Natural killer cell (primary cell): ENCODE measurements at regions not wholly inside any gene's neighbourhood (a gene's known extent, or its start where the extent isn't known, plus 50 kb on each side); places are given as distances from the start of the nearest gene placed in this dataset.

Experiments
- ATAC-seq, 3 donors: fragments of 150-1000 bp in 2 of 3; fragments of 200-7000 bp in 1 of 3; cut with Tn5 transposase; 1 replicate in 1 of 3; 2 replicates in 2 of 3; pipeline ENCODE4 v1.10.0; 2021; ENCODE audit warnings: mild to moderate bottlenecking in 2 of 3, moderate library complexity in 2 of 3
- DNase-seq, 2 donors: peaks; one replicate each; pipeline versions ENCODE4 v3.0.0 to v3.0.0-alpha.2; 2013 to 2021; ENCODE audit warnings: mixed read lengths in 1 of 2
- H3K27ac ChIP-seq: one replicate; pipeline ENCODE4 v1.5.1; 2013; ENCODE audit warnings: mild to moderate bottlenecking, low read length
- H3K27me3 ChIP-seq: one replicate; pipeline ENCODE4 v1.6.1; 2013; ENCODE audit warnings: low read length; ENCODE audit not compliant: control insufficient read depth, insufficient read depth
- H3K36me3 ChIP-seq: one replicate; pipeline ENCODE4 v1.6.1; 2013; ENCODE audit warnings: low read length; ENCODE audit not compliant: control insufficient read depth, insufficient read depth
- H3K4me1 ChIP-seq: one replicate; pipeline ENCODE4 v1.6.1; 2013; ENCODE audit warnings: low read length; ENCODE audit not compliant: control insufficient read depth, insufficient read depth
- H3K4me3 ChIP-seq: one replicate; pipeline ENCODE4 v1.5.1; 2013; ENCODE audit warnings: low read length
- H3K9me3 ChIP-seq: one replicate; pipeline ENCODE4 v1.6.1; 2013; ENCODE audit warnings: low read length; ENCODE audit not compliant: control insufficient read depth, insufficient read depth
- H3K27ac Mint-ChIP-seq, 2 donors: one replicate each; pipeline ENCODE4 v1.8.0; 2022; ENCODE audit warnings: mild to moderate bottlenecking in 2 of 2, mixed read lengths in 2 of 2, moderate library complexity in 1 of 2
- H3K27me3 Mint-ChIP-seq, 2 donors: one replicate each; pipeline ENCODE4 v1.8.0; 2022; ENCODE audit warnings: low read depth in 2 of 2, mixed read lengths in 2 of 2
- H3K36me3 Mint-ChIP-seq: one replicate; pipeline ENCODE4 v1.8.0; 2022; ENCODE audit warnings: mixed read lengths
- H3K4me1 Mint-ChIP-seq, 2 donors: one replicate each; pipeline ENCODE4 v1.8.0; 2022; ENCODE audit warnings: mixed read lengths in 2 of 2
- H3K4me3 Mint-ChIP-seq: one replicate; pipeline ENCODE4 v1.8.0; 2022; ENCODE audit warnings: mild to moderate bottlenecking, moderate library complexity, mixed read lengths
- H3K9me3 Mint-ChIP-seq, 2 donors: one replicate each; pipeline ENCODE4 v1.8.0; 2022; ENCODE audit warnings: mixed read lengths in 2 of 2
- CTCF ChIP-seq: fragments of 200-600 bp; IDR thresholded peaks from one replicate; pipeline ENCODE4 v1.8.0; 2022; ENCODE audit warnings: antibody characterized with exemption
- WGBS: methylation state at CpG from one replicate; pipeline ENCODE4 v1.1.7; 2013; ENCODE audit warnings: missing lambda C conversion rate; ENCODE audit not compliant: insufficient coverage; 5-methylcytosine and 5-hydroxymethylcytosine counted together
- intact Hi-C: fragments of 100-400 bp; cut with micrococcal nuclease; formaldehyde crosslinking; loops from one replicate; pipeline ENCODE4 v1.14.2; 2022

- WGBS, result 90% methylated on average over 4 of the region's 4 CpGs
- Histone ChIP-seq H3K36me3 (no peaks in the 10 kb centered on the region), H3K9me3 (no peaks in the 10 kb centered on the region), H3K4me1 (no peaks in the 10 kb centered on the region), H3K27ac (no peak overlapping the region), H3K27me3 (no peaks in the 10 kb centered on the region), H3K4me3 (no peak overlapping the region)
- Mint-ChIP-seq H3K4me1 (no peaks in the 10 kb centered on the region), H3K4me3 (no peak overlapping the region), H3K27me3 (no peaks in the 10 kb centered on the region), H3K27ac (no peak overlapping the region), H3K36me3 (no peaks in the 10 kb centered on the region), H3K9me3 (peaks cover 5 to 6% of the 10 kb centered on the region in 2 donors)
- no peak for DNase-seq
- ATAC-seq, result no peak
- intact Hi-C loops, result no loop called here
- TF ChIP-seq CTCF, result no peak
These were observed 237.2 kb downstream of the SPATA18 start for GRCh38 chr4:52288212-52288855.

GRCh38 chr4:52290466-52290865 lies 239.4 kb downstream of the SPATA18 start:
- no peaks in the 10 kb centered on the region for H3K4me1 ChIP-seq
- no peak overlapping the region for H3K27ac Mint-ChIP-seq
- DNase-seq, result no peak
- H3K4me3 Mint-ChIP-seq, result no peak overlapping the region
- no peak for TF ChIP-seq CTCF
- no peak overlapping the region for H3K27ac ChIP-seq
- H3K27me3 Mint-ChIP-seq, result no peaks in the 10 kb centered on the region
- no peaks in the 10 kb centered on the region for H3K27me3 ChIP-seq
- H3K4me1 Mint-ChIP-seq, result no peaks in the 10 kb centered on the region
- no peaks in the 10 kb centered on the region for H3K9me3 ChIP-seq
- no peak for ATAC-seq
- no peaks in the 10 kb centered on the region for H3K36me3 ChIP-seq
- H3K9me3 Mint-ChIP-seq, result peaks cover 3 to 6% of the 10 kb centered on the region in 2 donors
- H3K36me3 Mint-ChIP-seq, result no peaks in the 10 kb centered on the region
- no peak overlapping the region for H3K4me3 ChIP-seq
- intact Hi-C loops, result no loop called here
- WGBS, result 70% methylated on average over 4 of the region's 4 CpGs

GRCh38 chr4:52292245-52292644 lies 241.1 kb downstream of the SPATA18 start:
- H3K27me3 ChIP-seq, result no peaks in the 10 kb centered on the region
- H3K9me3 Mint-ChIP-seq, result peaks cover 0 to 2% of the 10 kb centered on the region in 2 donors
- no peak overlapping the region for H3K27ac Mint-ChIP-seq
- H3K36me3 Mint-ChIP-seq, result no peaks in the 10 kb centered on the region
- no peak for ATAC-seq
- no peak overlapping the region for H3K27ac ChIP-seq
- intact Hi-C loops, result no loop called here
- no peak for DNase-seq
- H3K27me3 Mint-ChIP-seq, result no peaks in the 10 kb centered on the region
- no peak overlapping the region for H3K4me3 Mint-ChIP-seq
- no peaks in the 10 kb centered on the region for H3K9me3 ChIP-seq
- H3K4me3 ChIP-seq, result no peak overlapping the region
- H3K4me1 Mint-ChIP-seq, result no peaks in the 10 kb centered on the region
- no peak for TF ChIP-seq CTCF
- H3K36me3 ChIP-seq, result no peaks in the 10 kb centered on the region
- H3K4me1 ChIP-seq, result no peaks in the 10 kb centered on the region

- Histone ChIP-seq H3K36me3 (no peaks in the 10 kb centered on the region), H3K9me3 (no peaks in the 10 kb centered on the region), H3K4me1 (no peaks in the 10 kb centered on the region), H3K27ac (no peak overlapping the region), H3K4me3 (no peak overlapping the region), H3K27me3 (no peaks in the 10 kb centered on the region)
- Mint-ChIP-seq H3K9me3 (peaks cover 0 to 2% of the 10 kb centered on the region in 2 donors), H3K4me3 (no peak overlapping the region), H3K27ac (no peak overlapping the region), H3K4me1 (no peaks in the 10 kb centered on the region), H3K36me3 (no peaks in the 10 kb centered on the region), H3K27me3 (no peaks in the 10 kb centered on the region)
- DNase-seq (no peak), ATAC-seq (no peak)
- intact Hi-C loops, result no loop called here
- no peak for TF ChIP-seq CTCF
- 79% methylated on average over 2 of the region's 2 CpGs for WGBS
These were observed 245.2 kb downstream of the SPATA18 start for GRCh38 chr4:52296341-52296740.
